Mesenchymal stem cell (in vitro differentiated cells and primary cell): ENCODE measurements at regions not wholly inside any gene's neighbourhood (a gene's known extent, or its start where the extent isn't known, plus 50 kb on each side); places are given as distances from the start of the nearest gene placed in this dataset.
A peak's percentile ranks its signal among the peaks of the same experiment; 100 is the strongest.

Experiments used
- DNase-seq: peaks from one replicate; pipeline ENCODE4 v3.0.0-alpha.2; 2013
- H2AFZ ChIP-seq: one replicate; pipeline ENCODE4 v1.6.1; 2013; ENCODE audit warnings: low read depth, mild to moderate bottlenecking, control low read depth, inconsistent platforms, low read length, moderate library complexity
- H2AK5ac ChIP-seq: 2 replicates; pipeline ENCODE4 v1.6.1; 2013; ENCODE audit warnings: low read length, moderate library complexity, mild to moderate bottlenecking, inconsistent platforms; ENCODE audit not compliant: severe bottlenecking
- H2BK120ac ChIP-seq: one replicate; pipeline ENCODE4 v1.6.1; 2013; ENCODE audit warnings: low read depth, mild to moderate bottlenecking, inconsistent platforms, low read length, moderate library complexity
- H2BK12ac ChIP-seq, 2 experiments: one replicate each; pipeline ENCODE4 v1.6.1; 2013; ENCODE audit warnings: inconsistent platforms in 2 of 2, low read length in 2 of 2, mild to moderate bottlenecking in 2 of 2, moderate library complexity in 2 of 2, control low read depth in 1 of 2
- H2BK15ac ChIP-seq: one replicate; pipeline ENCODE4 v1.6.1; 2013; ENCODE audit warnings: mild to moderate bottlenecking, low read depth, inconsistent platforms; ENCODE audit not compliant: poor library complexity, severe bottlenecking
- H2BK5ac ChIP-seq: 2 replicates; pipeline ENCODE4 v1.6.1; 2013; ENCODE audit warnings: low read depth, mild to moderate bottlenecking, low read length, control low read depth, inconsistent platforms; ENCODE audit not compliant: poor library complexity, severe bottlenecking
- H3K14ac ChIP-seq, 2 experiments: one replicate each; pipeline ENCODE4 v1.6.1; 2013; ENCODE audit warnings: inconsistent platforms in 2 of 2, low read length in 2 of 2, control low read depth in 1 of 2, mild to moderate bottlenecking in 1 of 2, moderate library complexity in 1 of 2
- H3K18ac ChIP-seq, 2 experiments: one replicate each; pipeline ENCODE4 v1.6.1; 2013; ENCODE audit warnings: inconsistent platforms in 2 of 2, low read length in 2 of 2, control low read depth in 1 of 2, low read depth in 1 of 2, mild to moderate bottlenecking in 1 of 2
- H3K23ac ChIP-seq, 2 experiments: one replicate each; pipeline ENCODE4 v1.6.1; 2013; ENCODE audit warnings: inconsistent platforms in 2 of 2, low read length in 2 of 2, mild to moderate bottlenecking in 2 of 2, moderate library complexity in 2 of 2, control low read depth in 1 of 2
- H3K27ac ChIP-seq: 2 replicates; pipeline ENCODE4 v1.5.1; 2013; ENCODE audit warnings: mild to moderate bottlenecking, moderate library complexity, low read length, control low read depth, inconsistent platforms; ENCODE audit not compliant: poor library complexity, severe bottlenecking
- H3K27me3 ChIP-seq, 2 experiments: 2 replicates each; pipeline versions ENCODE4 v1.6.1 to v1.7.0; 2013; ENCODE audit warnings: low read length in 2 of 2, mild to moderate bottlenecking in 2 of 2, moderate library complexity in 2 of 2, control low read depth in 1 of 2, inconsistent platforms in 1 of 2; ENCODE audit not compliant: control insufficient read depth in 1 of 2, insufficient read depth in 1 of 2
- H3K36me3 ChIP-seq, 2 experiments: 2 replicates each; pipeline versions ENCODE4 v1.6.1 to v1.7.0; 2013; ENCODE audit warnings: low read length in 2 of 2, control low read depth in 1 of 2, inconsistent platforms in 1 of 2, low read depth in 1 of 2, mild to moderate bottlenecking in 1 of 2; ENCODE audit not compliant: insufficient read depth in 2 of 2, control insufficient read depth in 1 of 2
- H3K4ac ChIP-seq, 2 experiments: one replicate each; pipeline ENCODE4 v1.6.1; 2013; ENCODE audit warnings: inconsistent platforms in 2 of 2, low read length in 2 of 2, mild to moderate bottlenecking in 2 of 2, moderate library complexity in 2 of 2, control low read depth in 1 of 2, low read depth in 1 of 2
- H3K4me1 ChIP-seq: 2 replicates; pipeline ENCODE4 v1.6.1; 2013; ENCODE audit warnings: low read depth, low read length, control low read depth; ENCODE audit not compliant: control insufficient read depth, insufficient read depth
- H3K4me2 ChIP-seq: 2 replicates; pipeline ENCODE4 v1.6.1; 2013; ENCODE audit warnings: low read length, mild to moderate bottlenecking, inconsistent platforms; ENCODE audit not compliant: poor library complexity, severe bottlenecking
- H3K4me3 ChIP-seq, 2 experiments: 2 replicates each; pipeline versions ENCODE4 v1.5.1 to v1.7.0; 2013; ENCODE audit warnings: low read length in 2 of 2, mild to moderate bottlenecking in 2 of 2, control low read depth in 1 of 2, low read depth in 1 of 2; ENCODE audit not compliant: insufficient read depth in 1 of 2
- H3K79me1 ChIP-seq: replicated peaks from 2 replicates; pipeline ENCODE4 v1.6.1; 2013; ENCODE audit warnings: mild to moderate bottlenecking, control low read depth, low read length, inconsistent platforms; ENCODE audit not compliant: poor library complexity, severe bottlenecking
- H3K9ac ChIP-seq: 2 replicates; pipeline ENCODE4 v1.7.0; 2013; ENCODE audit warnings: mild to moderate bottlenecking, low read length, moderate library complexity
- H3K9me3 ChIP-seq: 2 replicates; pipeline ENCODE4 v1.7.0; 2013; ENCODE audit warnings: mild to moderate bottlenecking, low read length; ENCODE audit not compliant: control insufficient read depth
- H4K8ac ChIP-seq: one replicate; pipeline ENCODE4 v1.6.1; 2013; ENCODE audit warnings: inconsistent platforms, mild to moderate bottlenecking, low read length, moderate library complexity
- H4K91ac ChIP-seq: one replicate; pipeline ENCODE4 v1.6.1; 2013; ENCODE audit warnings: mild to moderate bottlenecking, low read length, inconsistent platforms
- WGBS: methylation state at CpG from one replicate; pipeline ENCODE4 v1.1.7; 2013; ENCODE audit warnings: mixed read lengths; 5-methylcytosine and 5-hydroxymethylcytosine counted together

DNA sequence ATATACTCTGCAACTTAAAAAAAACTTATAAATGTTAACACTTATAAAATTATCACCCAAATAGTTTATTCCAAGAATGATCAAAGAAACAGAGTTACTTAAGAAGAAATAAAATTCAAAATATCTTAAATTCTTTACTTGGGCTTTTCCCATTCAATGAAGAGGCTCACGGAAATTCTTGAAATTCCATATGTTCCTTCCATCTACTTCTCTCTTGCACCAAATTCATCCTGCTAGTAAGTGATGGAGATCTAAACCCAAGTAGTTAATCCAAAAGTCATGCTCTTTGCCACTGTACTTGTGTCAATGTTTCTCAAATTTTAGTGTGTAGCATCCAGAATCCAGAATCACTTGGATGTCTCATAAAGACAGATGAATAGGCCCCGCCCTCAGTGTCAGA, 465.9 kb downstream of the TXNL1 start:
- H3K4me3 ChIP-seq, result no peak overlapping the region
- no peaks in the 10 kb centered on the region for H3K36me3 ChIP-seq
- H3K79me1 ChIP-seq, result no peaks in the 10 kb centered on the region
- H3K14ac ChIP-seq, result no peak overlapping the region
- H3K9me3 ChIP-seq, result no peaks in the 10 kb centered on the region
- no peak overlapping the region for H2BK120ac ChIP-seq
- H3K18ac ChIP-seq, result no peak overlapping the region
- H3K23ac ChIP-seq, result no peak overlapping the region
- H3K4ac ChIP-seq, result no peak overlapping the region
- 96% methylated on average over 2 of the region's 2 CpGs for WGBS
- no peak overlapping the region for H2BK12ac ChIP-seq
- H3K4me2 ChIP-seq, result no peak overlapping the region
- no peak for DNase-seq
- H2BK15ac ChIP-seq, result no peak overlapping the region
- H2BK5ac ChIP-seq, result no peak overlapping the region
- H2AFZ ChIP-seq, result no peak overlapping the region
- no peaks in the 10 kb centered on the region for H3K27me3 ChIP-seq
- H3K4me1 ChIP-seq, result no peaks in the 10 kb centered on the region
- H2AK5ac ChIP-seq, result no peak overlapping the region
- no peak overlapping the region for H3K9ac ChIP-seq
- no peak overlapping the region for H4K91ac ChIP-seq
- H3K27ac ChIP-seq, result no peak overlapping the region
- no peak overlapping the region for H4K8ac ChIP-seq

DNA sequence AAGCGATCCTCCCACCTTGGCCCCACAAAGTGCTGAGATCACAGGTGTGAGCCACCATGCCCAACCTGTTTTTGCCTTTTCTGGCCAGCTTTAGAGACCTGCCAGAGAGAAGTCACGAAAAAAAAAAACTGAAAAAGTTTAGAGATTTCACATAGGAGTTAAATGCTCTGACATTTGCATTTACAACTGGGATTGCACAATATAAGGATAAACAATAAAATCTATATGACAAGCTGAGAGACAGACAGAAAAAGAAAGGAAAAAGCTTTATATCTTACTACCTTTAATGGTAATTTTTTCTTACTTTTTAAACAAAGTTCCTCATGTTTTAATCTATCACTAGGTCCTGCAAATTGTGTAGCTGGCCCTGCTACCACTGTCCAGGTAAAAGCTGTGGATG, 466.5 kb downstream of the TXNL1 start:
- no peak overlapping the region for H3K4me2 ChIP-seq
- no peak overlapping the region for H2BK120ac ChIP-seq
- H3K18ac ChIP-seq, result no peak overlapping the region
- no peaks in the 10 kb centered on the region for H3K79me1 ChIP-seq
- H2BK12ac ChIP-seq, result no peak overlapping the region
- H3K4me3 ChIP-seq, result no peak overlapping the region
- H3K27ac ChIP-seq, result no peak overlapping the region
- DNase-seq, result no peak
- no peaks in the 10 kb centered on the region for H3K36me3 ChIP-seq
- H3K9ac ChIP-seq, result no peak overlapping the region
- H3K4me1 ChIP-seq, result no peaks in the 10 kb centered on the region
- no peak overlapping the region for H3K4ac ChIP-seq
- H4K91ac ChIP-seq, result no peak overlapping the region
- H3K9me3 ChIP-seq, result no peaks in the 10 kb centered on the region
- no peak overlapping the region for H2AK5ac ChIP-seq
- H3K27me3 ChIP-seq, result no peaks in the 10 kb centered on the region
- no peak overlapping the region for H2AFZ ChIP-seq
- no peak overlapping the region for H2BK15ac ChIP-seq
- no peak overlapping the region for H3K23ac ChIP-seq
- no peak overlapping the region for H2BK5ac ChIP-seq
- no peak overlapping the region for H4K8ac ChIP-seq
- WGBS, result 95% methylated on average over 1 of the region's 2 CpGs
- no peak overlapping the region for H3K14ac ChIP-seq

DNA sequence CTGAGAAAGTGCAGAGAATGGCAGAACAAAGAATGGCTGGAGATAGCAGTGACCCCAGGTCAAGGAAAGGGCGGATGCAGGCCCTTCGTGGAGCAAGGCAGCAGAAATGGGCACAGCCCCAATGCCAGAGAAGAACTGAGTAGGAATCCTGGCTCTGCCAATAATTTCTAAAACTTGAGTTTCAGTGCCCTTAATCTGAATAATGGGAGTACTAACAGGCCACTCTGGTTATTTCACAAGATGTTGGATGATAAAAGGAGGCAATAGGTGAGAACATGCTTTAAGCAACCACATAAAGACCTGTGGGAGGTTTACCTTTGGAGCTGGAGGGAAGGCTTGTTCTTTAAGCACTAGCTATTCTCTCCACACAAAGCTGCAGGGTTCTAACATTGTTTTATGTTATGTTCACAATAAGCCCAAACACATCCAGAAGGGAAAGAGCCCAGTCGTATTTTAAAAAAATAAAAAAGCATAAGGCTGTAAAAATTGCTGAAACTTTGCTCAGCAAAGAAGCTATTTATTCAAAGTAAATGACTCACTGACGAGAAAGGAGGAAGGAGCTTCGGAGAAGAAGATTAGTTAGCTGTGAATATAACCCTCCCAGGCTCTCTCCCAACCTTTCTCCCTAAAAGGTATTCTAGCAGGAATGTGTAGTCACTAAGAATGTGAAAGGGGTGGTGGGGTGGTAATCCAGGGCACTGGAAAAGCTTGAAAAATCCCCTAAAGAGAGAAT, 470.2 kb downstream of the TXNL1 start:
- Histone ChIP-seq H3K23ac (no peak overlapping the region), H3K4me3 (peak overlapping the region in 1 of 2 experiments; percentile 44), H3K18ac (peak overlapping the region in 1 of 2 experiments; percentile 40), H3K4ac (peak overlapping the region in 1 of 2 experiments; percentile 4), H2AK5ac (no peak overlapping the region), H3K79me1 (no peaks in the 10 kb centered on the region), H4K8ac (no peak overlapping the region), H2BK120ac (no peak overlapping the region), H2BK12ac (peak overlapping the region in 1 of 2 experiments; percentile 49), H4K91ac (no peak overlapping the region), H3K4me2 (peak overlapping the region; percentile 49), H3K9ac (peak overlapping the region; percentile 80), H3K14ac (no peak overlapping the region), H3K27ac (peak overlapping the region; percentile 67), H2BK15ac (no peak overlapping the region), H2BK5ac (no peak overlapping the region), H3K4me1 (no peaks in the 10 kb centered on the region), H3K36me3 (no peaks in the 10 kb centered on the region), H3K27me3 (no peaks in the 10 kb centered on the region), H2AFZ (no peak overlapping the region), H3K9me3 (no peaks in the 10 kb centered on the region)
- DNase-seq, result peak; percentile 63
- WGBS, result 40% methylated on average over 2 of the region's 5 CpGs

DNA sequence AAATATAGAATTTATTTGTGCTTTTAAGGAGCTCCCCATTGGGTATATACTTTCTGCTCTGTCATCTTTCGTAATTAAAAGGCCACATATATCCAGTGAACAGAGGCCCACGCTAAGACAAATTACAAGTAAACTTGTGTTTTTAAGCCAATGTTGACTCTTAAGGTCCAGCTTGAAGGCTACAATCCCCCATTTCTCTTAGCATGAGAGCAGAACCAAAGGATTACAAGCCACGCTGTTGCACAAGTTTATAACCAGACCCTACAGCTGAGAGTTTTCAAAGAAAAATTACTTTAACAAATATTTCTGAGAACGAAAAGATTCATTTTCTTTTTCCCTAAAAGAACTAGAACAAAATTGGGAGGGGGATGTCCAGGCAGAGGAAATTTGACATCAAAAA, 471.0 kb downstream of the TXNL1 start:
- no peak overlapping the region for H4K8ac ChIP-seq

More for the DNA sequence above, 471.0 kb downstream of the TXNL1 start:
- Histone ChIP-seq H3K79me1 (no peaks in the 10 kb centered on the region), H3K27ac (no peak overlapping the region), H3K27me3 (no peaks in the 10 kb centered on the region), H2BK12ac (no peak overlapping the region), H3K4me3 (no peak overlapping the region), H2AFZ (no peak overlapping the region), H3K4me1 (no peaks in the 10 kb centered on the region), H2BK15ac (no peak overlapping the region), H3K23ac (no peak overlapping the region), H3K14ac (no peak overlapping the region), H2BK5ac (no peak overlapping the region), H3K9me3 (no peaks in the 10 kb centered on the region), H3K9ac (peak overlapping the region; percentile 80), H3K4ac (no peak overlapping the region), H3K4me2 (no peak overlapping the region), H2AK5ac (no peak overlapping the region), H3K18ac (no peak overlapping the region), H2BK120ac (no peak overlapping the region), H3K36me3 (no peaks in the 10 kb centered on the region), H4K91ac (no peak overlapping the region)
- WGBS, result 90% methylated on average over 3 of the region's 4 CpGs
- no peak for DNase-seq
